HG03095 (cell line): ENCODE measurements at regions not wholly inside any gene's neighbourhood (a gene's known extent, or its start where the extent isn't known, plus 50 kb on each side); places are given as distances from the start of the nearest gene placed in this dataset.
"Not testable (repeated sequence)": the region's sequence is repeated elsewhere in the genome, so short reads cannot be mapped to it uniquely, and the experiment has no call there.

Experiments used
- ATAC-seq: cut with Tn5 transposase; IDR thresholded peaks from one replicate; pipeline ENCODE4 v1.9.1; 2021; ENCODE audit warnings: moderate library complexity; ENCODE audit not compliant: unreplicated experiment

DNA sequence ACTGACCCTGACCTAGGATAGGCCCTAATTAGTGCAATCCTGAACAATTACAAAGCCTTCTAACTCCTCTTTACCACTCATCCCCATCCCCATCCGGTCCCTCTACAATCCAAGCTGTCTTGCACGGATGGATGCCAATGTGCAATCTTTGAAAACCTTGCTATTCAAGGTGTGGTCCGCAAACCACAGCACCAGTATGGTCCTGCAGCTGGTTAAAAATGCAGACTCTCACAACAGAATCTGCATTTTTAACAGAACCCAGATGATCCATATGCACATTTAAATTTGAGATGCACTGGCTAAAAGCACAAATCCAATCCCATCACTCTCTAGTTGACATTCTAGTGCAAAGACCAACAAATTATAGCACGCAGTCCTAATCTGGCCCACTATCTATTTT, 230.6 kb upstream of the KRR1 start:
- no peak for ATAC-seq

DNA sequence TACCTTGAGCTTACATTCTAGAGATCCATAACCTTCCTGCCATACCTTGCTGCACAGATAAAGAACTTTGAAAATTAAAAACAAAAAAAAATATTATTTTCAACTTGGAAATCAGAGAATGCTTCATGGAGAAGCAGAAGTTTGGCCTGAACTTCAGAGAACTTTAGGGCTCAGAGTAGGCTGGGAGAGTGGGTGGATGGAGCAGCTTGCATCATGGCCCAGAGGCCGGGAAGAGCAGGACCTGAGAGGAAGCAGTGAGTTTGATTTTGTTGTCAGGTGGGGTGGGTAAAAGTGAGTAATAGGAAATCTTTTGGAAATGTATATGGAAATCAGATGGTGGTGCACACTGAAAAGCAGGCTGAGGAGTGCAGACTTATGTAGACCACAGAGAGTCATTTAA, 228.5 kb upstream of the KRR1 start:
- ATAC-seq, result no peak

DNA sequence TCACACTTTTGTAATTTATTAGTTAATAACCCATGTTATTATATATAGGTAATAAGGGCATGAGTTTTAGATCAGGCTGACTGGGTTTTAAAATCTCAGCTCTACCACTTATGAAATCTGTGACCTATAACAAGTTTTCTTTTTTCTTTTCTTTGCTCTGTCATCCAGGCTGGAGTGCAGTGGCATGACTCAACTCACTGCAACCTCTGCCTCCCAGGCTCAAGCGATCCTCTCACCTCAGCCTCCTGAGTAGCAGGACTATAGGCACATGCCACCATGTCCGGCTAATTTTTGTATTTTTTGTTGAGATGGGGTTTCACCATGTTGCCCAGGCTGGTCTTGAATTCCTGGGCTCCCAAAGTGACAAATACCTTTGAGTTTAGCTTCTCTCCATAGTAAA, 227.7 kb upstream of the KRR1 start:
- ATAC-seq, result not testable (repeated sequence)

DNA sequence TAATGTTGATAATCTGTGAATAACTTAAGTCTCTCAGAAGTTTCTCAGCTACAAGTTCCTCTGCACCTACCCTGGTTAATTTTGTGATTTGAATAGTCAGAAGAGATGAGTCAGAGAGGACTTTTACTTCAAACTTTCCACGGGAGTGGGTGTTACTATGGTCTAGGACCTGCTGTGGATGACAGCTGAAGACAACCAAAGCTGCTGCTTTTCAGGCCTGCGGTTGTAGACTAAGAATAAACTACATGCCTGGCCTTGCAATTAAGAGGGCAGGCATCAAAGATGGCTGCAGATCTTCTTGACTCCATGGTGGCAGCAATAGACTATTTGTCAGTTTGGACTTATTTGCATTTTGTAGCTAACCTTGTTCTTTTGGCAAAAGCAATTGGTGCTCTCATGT, 227.1 kb upstream of the KRR1 start:
- ATAC-seq, result peak; percentile 93

DNA sequence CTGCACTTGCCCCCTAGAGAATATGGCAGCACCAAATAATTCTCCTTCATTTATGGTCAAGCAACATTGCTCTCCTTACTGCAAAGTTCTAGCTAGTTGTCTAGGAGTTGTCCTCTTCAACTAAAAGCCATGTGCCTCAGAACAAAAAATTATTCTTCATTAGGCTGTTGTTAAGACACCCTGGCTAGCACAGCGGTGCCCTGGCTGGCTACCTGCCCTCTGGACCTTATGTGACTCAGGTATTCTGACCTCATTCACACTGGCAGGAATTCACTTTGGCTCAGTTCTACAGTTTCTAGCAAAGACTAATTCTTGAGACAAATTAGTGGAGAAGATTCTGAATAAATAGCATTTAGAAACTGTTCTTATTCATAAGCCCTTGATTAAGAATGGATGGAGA, 224.4 kb upstream of the KRR1 start:
- ATAC-seq, result no peak

DNA sequence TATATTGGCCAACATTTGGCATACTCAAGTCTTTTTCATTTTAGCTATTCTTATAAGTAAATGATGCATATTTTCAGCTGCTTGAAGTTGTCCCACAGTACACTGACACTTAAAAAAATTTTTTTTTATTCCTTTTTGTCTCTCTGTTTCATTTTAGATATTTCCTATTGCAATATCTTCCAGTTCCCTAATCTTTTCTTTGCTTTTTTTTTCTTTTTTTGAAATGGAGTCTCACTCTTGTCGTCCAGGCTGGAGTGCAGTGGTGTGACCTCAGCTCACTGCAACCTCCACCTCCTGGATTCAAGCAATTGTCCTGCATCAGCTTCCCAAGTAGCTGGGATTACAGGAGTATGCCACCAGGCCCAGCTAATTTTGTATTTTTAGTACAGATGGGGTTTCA, 217.4 kb upstream of the KRR1 start:
- no peak for ATAC-seq

DNA sequence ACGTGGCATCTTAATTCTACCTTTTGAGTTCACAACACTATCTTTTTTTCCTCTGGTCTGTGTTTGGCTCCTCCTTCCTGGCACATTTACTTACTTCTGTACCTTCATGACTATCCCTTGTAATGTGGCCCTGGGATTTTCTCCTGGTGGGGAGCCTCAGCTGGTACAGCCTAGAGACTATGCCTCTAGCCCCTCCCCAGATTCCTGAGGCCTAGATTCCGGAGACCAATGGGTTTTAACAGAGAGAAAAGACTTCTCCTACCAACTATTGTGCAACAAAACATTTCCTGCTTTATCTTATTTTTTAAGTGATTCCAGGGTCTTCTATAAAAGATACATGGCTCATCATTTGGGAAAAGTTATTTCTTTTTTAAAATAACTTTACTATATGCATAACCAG, 216.2 kb upstream of the KRR1 start:
- no peak for ATAC-seq

DNA sequence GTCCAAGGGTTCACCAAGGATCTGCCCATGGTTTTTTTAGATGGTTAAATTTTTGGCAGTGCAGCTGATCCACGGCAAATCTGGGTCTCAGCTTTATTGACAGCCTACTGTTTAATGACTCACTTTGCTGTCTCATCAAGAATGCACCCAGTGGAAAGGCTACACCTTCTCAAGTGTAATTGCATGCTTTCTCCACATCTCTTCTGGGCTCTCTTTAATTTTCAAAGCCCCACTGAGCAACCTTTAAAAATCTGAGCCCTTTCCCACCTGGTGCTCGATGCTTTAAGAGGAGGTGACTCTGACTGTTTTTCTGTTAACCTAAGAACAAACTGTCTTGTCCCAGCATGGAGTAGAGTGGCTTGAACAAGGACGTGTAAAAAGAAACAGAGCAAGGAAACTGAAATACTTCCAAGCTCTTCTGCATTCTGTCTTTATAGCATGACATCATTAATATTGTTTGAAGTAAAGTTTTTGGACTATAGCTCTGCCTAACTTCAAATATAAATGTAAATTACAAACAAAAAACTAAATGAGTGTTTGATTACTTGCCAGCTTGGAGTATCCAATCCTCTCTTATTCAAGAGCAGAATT, 214.2 kb upstream of the KRR1 start:
- no peak for ATAC-seq

DNA sequence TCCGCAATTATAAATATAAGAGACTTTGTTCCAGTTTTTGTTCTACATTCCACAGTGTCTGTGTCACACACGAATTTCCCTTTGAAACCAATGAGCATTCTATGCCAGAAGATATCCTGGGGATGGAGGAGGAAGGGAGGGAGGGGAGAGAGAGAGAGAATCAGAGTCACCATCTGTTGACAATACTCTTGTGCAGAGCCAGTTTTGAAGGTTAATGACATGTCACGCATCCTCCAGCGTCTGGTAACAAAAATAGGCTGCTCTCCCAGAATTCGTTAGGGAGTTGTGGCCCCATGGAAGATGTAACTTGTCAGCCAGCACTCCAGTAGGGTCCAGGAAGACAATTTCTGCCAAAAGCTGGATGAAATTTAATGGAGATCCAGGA, 213.5 kb upstream of the KRR1 start:
- ATAC-seq, result no peak

DNA sequence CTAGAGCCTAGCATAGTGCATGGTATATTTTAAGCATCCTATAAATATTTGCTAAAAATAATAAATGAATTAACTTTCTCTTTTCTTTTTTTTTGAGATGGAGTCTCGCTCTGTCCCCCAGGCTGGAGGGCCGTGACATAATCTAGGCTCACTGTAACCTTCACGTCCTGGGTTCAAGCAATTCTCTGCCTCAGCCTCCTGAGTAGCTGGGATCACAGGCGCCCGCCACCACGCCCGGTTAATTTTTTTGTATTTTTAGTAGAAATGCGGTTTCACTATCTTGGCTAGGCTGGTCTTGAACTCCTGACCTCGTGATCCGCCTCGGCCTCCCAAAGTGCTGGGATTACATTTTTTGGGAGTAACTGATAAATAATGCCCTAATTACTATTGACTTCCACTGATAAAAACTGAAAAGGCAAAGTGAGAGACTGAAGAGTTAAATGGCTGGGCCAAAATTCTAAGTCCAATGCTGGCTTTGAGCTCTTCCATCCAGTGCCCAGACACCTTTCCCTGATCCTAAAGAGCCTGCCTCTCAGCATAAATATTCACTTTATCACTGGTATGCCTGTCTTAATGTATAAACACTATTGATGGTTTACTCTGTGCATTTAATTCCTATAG, 213.0 kb upstream of the KRR1 start:
- ATAC-seq, result no peak

DNA sequence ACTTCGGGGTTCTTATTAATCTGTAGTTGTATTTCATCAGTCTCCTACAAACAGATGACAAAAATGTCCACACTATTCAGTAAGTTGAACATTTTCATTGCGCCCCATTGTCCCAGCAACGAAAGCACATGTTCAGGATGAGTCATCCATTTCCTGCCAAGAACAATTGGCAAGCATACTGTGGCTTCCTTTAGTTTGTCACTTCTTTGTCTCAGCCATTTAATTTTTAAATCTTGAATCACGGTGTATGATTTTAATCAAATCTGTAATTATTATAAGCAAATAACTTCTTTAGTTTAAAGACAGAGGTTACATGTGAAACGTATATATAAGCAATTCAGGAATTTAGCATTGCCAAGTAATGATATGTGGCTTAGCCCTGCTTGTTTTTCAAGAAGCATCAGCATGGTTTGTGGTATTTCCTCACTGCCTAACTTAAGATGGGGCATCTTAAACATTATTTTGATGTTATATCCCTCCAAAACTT, 211.3 kb upstream of the KRR1 start:
- ATAC-seq, result peak; percentile 91

DNA sequence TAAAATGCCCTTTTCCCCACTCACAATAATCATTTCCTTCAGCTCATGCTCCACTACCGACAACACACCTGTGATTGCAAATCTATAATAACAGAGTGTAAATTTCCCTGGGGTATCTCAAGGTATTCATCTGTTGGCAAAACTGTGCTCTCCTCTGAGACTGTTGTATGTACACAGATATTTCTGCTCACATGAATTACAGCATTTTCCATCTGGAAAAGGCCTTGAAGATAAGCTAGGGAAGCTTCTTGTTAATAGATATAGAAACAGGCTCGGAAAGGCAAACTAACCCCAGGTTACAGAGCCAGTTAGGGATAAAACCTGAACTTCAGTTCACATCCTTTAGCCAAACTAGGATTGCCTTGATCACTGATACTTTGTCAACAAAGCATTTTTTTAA, 210.4 kb upstream of the KRR1 start:
- ATAC-seq, result no peak

DNA sequence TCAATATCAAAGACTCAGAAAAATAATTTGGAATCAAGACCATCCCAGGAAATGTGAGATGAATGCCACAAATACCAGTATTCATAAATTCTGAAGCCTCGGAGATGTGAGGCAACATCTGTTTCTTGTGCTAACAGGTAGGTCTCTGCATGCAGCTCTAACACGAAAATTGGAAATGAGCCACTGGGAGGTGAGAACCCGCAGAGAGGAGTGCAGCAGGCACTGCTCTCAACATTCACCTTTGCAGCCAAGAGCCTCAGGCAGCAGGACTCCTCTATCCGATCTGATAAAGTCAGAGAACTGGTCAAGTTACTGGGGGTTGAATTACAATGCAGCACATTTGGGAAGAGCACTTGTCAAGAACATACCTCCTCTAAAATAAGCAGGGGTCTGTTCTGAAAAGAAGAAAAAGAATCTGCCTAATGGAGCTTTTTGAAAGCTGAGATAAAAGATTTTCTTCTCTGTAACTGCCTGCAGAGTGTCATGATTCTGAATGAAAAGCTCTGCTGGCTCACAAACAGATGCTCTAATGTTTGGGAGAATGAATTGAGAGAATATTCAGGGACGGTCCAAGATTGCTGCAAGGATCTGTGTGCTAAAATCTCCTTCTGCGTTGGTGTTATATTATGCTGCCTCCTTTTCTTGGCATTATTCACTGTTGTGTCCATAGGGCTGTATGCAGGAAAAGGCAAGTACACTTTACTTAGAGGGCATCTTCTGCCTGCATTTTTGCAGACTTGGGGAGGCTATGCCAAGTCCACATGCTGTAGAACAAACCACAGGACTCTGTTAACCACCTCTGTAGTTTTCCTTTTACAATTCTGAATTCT, 209.6 kb upstream of the KRR1 start:
- no peak for ATAC-seq

DNA sequence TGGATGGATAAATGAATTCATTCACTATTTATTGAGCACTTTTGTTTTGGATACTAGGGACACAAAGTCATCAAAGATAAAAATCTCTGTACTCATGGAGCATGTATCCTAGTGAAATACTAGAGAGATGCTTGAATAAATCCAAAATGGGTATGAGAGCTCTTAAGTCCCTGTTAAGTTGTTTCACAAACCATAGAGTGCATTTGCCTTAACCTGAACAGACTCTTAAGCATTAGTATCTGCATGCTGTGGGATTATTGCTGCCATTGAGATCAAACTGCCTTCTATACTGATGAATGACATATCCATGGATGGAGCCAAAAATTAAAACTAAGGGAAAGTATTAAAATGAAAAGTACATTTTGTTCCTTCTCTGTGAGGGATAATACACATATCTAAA, 206.5 kb upstream of the KRR1 start:
- ATAC-seq, result no peak

DNA sequence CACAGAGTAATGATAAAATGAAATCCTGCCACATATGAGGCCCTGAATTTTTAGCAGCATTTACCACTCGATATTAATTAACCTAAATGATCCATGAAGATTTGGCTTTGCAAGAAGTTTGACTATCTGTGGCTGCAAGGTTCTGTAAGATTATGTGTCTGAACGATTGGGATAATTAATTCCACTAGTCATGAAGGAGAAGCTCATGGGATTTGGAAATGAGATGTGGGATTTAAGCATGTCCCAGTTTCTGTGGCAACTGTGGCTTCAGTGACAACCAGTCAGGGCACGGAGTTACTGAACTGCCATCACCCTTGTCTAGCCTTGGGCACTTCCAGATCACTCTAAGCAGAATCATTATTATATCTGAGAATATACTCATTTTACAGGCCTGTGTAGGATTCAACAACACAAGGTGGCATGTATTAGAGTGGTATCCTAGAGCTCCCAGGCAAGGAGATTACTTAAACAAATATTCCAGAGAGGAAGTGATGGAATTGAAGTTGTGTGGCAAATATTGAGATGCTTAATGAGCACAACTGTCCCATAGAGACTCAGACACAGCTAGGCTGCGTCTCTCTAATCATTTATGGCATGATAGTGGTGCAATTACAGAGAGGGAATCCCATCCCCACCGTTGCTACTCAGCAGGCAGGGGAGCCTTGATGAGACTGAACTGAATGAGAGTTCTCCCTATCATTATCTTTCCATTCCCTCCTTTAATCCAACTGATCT, 205.0 kb upstream of the KRR1 start:
- no peak for ATAC-seq

DNA sequence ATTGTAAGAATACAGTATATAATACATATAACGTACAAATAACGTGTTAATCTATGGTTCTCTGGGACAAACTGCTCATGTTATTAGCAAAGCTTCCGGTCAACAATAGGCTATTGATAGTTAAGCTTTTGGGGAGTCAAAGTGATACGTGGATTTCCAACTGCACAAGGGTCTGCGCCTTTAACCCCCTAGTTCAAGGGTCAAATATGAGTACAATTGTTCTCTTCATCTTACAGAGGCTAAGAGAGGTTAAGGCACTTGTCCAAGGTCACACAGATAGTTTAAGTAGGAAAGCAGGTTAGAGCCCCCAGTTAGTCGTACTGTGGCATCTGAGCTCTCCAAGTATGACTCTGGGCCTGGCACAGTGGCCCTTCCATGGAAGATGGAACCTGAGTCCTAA, 204.3 kb upstream of the KRR1 start:
- no peak for ATAC-seq

DNA sequence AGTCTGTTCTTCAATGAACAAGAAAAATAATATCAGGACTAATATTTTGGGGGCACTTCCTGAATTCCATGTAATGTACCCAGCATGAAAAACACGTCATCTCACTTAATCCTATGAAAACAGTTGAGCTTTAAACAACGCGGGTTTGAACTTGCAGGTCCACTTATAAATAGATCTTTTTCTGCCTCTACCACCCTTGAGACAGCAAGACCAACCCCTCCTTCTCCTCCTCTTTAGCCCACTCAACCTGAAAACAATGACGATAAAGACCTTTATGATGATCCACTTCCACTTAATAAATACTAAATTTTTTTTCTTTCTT, 203.9 kb upstream of the KRR1 start:
- no peak for ATAC-seq

DNA sequence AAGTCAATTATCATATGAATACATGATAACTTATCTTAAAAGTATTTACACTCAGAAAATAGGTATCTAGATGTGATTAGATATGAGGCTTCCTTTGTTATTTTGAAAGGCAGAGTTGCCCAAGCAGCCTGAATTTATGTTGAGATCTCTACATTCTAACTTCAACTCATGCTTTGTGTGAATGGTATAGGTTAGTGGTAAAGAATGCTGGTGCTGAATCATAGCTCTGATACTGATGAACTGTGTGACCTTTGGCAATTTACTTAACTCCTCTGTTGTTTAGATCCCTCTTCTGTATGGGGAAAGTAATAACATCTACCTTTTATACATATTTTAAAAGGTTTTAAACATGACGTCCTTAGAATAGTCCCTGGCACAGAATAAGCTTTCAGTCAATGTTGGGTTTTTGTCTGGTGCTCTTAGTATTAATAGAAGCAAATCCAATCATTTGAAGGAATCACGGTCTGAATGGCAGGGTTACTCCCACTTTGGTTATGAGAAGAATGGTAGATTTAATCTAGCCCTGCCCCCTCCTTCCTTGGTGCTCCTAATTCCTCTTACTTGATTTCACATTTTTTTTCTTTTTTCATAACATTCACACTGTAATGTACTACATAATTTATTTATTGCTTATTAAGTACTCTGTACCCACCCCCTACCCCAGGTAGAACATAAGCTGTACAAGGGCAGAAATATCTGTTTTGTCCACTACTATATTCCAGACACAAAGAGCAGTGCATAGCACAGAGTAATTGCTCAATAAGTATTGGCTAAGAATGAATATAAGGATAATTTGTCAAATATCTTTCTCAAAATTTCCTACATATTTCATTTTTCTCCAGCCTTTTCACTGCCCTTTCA, 203.3 kb upstream of the KRR1 start:
- no peak for ATAC-seq

DNA sequence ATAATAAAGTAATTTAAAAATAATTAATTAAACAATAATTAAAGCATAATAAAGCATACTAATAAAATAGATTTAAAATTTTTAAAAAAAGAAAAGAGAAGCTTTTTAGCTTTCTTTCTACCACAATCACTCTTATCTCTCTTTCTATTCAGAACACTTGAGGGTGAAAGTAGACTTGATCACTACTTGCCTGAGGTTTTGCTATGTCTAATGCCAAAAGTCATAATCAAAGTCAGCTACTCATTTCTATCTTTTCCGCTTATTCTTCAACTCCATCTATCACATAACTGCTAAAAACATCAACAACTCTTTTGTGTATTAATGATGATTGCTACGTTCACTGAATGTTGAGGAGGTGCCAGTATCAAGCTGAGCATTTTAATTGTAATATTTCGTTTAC, 202.0 kb upstream of the KRR1 start:
- no peak for ATAC-seq

DNA sequence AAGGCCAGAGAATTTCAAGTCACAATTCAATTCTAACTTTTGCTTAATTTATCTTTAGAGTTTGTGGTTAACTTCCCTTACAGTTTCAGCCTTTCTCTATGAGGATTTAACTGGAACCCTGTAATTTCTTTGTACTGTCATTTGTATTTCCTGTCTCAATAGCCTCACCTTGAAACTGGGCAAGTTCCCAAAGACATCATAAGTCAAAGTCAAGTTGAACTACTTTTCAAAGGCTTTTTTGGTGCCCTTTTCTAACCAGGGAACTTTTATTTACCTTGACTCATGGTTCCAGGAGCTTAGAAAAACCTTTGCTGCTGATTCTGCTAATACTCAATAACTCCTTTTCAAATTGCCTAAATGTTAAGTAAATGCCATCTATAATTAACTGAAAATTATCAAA, 200.8 kb upstream of the KRR1 start:
- ATAC-seq, result no peak

DNA sequence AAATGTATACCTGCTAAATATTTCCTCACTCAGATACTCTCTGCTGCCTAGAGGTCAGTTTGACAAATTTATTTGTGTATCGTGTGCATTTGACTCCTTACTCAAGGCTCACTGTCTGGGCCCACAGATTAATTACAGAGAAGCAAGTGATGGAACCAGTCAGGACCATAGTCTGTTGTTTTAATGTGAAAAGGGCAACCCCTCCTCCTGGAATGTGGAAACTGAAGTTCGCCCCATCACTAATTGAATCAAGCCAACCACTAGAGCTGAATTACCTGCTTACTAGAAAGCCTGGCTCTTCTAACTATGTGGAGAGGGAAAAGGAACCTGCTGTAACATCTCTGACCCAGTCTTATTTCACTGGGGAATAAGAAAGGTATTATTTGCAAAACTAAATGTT, 199.9 kb upstream of the KRR1 start:
- ATAC-seq, result no peak
